Gastroesophageal sphincter (tissue), 4 donors: ENCODE measurements at regions not wholly inside any gene's neighbourhood (a gene's known extent, or its start where the extent isn't known, plus 50 kb on each side); places are given as distances from the start of the nearest gene placed in this dataset.

Source experiments
- ATAC-seq: fragments of 150-250 bp; one replicate; pipeline ENCODE4 v1.9.1; 2016; ENCODE audit warnings: mild to moderate bottlenecking, moderate library complexity
- H3K27ac ChIP-seq, 4 donors: fragments of 200-600 bp; sonication (generic) in 3 of 4; 1 replicate in 3 of 4; 2 replicates in 1 of 4; pipeline ENCODE4 v1.5.1; 2016 to 2019
- H3K27me3 ChIP-seq: fragments of 200-600 bp; sonication (generic); one replicate; pipeline ENCODE4 v1.5.1; 2019
- H3K36me3 ChIP-seq, 2 donors: fragments of 200-600 bp; sonication (generic); one replicate each; pipeline ENCODE4 v1.5.1; 2019; ENCODE audit warnings: control low read depth in 1 of 2
- H3K4me1 ChIP-seq, 3 donors: fragments of 200-600 bp; sonication (generic); 1 replicate in 2 of 3; 2 replicates in 1 of 3; pipeline ENCODE4 v1.5.1; 2016 to 2019; ENCODE audit warnings: control low read depth in 2 of 3
- H3K4me3 ChIP-seq, 2 donors: fragments of 200-600 bp; sonication (generic); one replicate each; pipeline ENCODE4 v1.5.1; 2019; ENCODE audit warnings: mild to moderate bottlenecking in 1 of 2, moderate library complexity in 1 of 2
- H3K9me3 ChIP-seq, 3 donors: fragments of 200-600 bp; sonication (generic); one replicate each; pipeline ENCODE4 v1.5.1; 2017 to 2019; ENCODE audit warnings: control low read depth in 2 of 3
- CTCF ChIP-seq, 4 experiments: fragments of 200-600 bp in 2 of 4; fragments of 450-650 bp in 2 of 4; sonication (generic) in 1 of 4; IDR thresholded peaks; one replicate each; pipeline ENCODE4 v1.5.1; 2017 to 2019; ENCODE audit warnings: antibody characterized with exemption in 4 of 4, mild to moderate bottlenecking in 2 of 4, moderate library complexity in 2 of 4
- EP300 ChIP-seq: sonication (generic); formaldehyde crosslinking; IDR thresholded peaks from one replicate; pipeline ENCODE4 v1.6.1; 2017; ENCODE audit warnings: antibody characterized with exemption, mild to moderate bottlenecking
- POLR2A ChIP-seq, 2 donors: fragments of 450-650 bp; IDR thresholded peaks; one replicate each; pipeline ENCODE4 v1.6.1; 2017; ENCODE audit warnings: antibody characterized with exemption in 2 of 2, mild to moderate bottlenecking in 2 of 2, moderate library complexity in 1 of 2
- POLR2AphosphoS5 ChIP-seq: sonication (generic); formaldehyde crosslinking; IDR thresholded peaks from one replicate; pipeline ENCODE4 v1.6.1; 2017; ENCODE audit warnings: antibody characterized with exemption
- WGBS, 2 donors: methylation state at CpG; one replicate each; pipeline ENCODE4 v1.1.5; 2018; ENCODE audit warnings: low coverage in 1 of 2; 5-methylcytosine and 5-hydroxymethylcytosine counted together

- ATAC-seq, result no peak
- H3K4me1 ChIP-seq, result no peaks in the 10 kb centered on the region
- no peak overlapping the region for H3K4me3 ChIP-seq
- no peaks in the 10 kb centered on the region for H3K36me3 ChIP-seq
- no peaks in the 10 kb centered on the region for H3K9me3 ChIP-seq
- no peak overlapping the region for H3K27ac ChIP-seq
- WGBS, 2 donors, result 84 to 95% methylated on average over 7 to 11 of the region's 11 CpGs
- TF ChIP-seq CTCF (IDR thresholded peaks at IDR 0.05), result no peak
- TF ChIP-seq POLR2AphosphoS5, result no peak
- TF ChIP-seq EP300, result no peak
- no peak for TF ChIP-seq POLR2A (IDR thresholded peaks at IDR 0.05)
- peaks cover 27% of the 10 kb centered on the region for H3K27me3 ChIP-seq
Observed at GRCh38 chr2:3104261-3104660, 273.4 kb downstream of the EIPR1 start.

- ATAC-seq, result no peak
- H3K36me3 ChIP-seq, result no peaks in the 10 kb centered on the region
- H3K4me3 ChIP-seq, result no peak overlapping the region
- TF ChIP-seq EP300, result no peak
- TF ChIP-seq CTCF (IDR thresholded peaks at IDR 0.05), result no peak
- no peaks in the 10 kb centered on the region for H3K9me3 ChIP-seq
- 72% methylated on average over 11 of the region's 11 CpGs; no CpG with 5 or more reads in 1 of the 2 donors for WGBS, 2 donors
- H3K4me1 ChIP-seq, result no peaks in the 10 kb centered on the region
- H3K27ac ChIP-seq, result no peak overlapping the region
- H3K27me3 ChIP-seq, result peaks cover 36% of the 10 kb centered on the region
Observed at GRCh38 chr2:3102922-3103569, 274.6 kb downstream of the EIPR1 start.

- no peak overlapping the region for H3K27ac ChIP-seq
- H3K9me3 ChIP-seq, result no peaks in the 10 kb centered on the region
- no peak overlapping the region for H3K4me3 ChIP-seq
- TF ChIP-seq EP300, result no peak
- TF ChIP-seq POLR2A (IDR thresholded peaks at IDR 0.05), result no peak
- TF ChIP-seq POLR2AphosphoS5, result no peak
- TF ChIP-seq CTCF (IDR thresholded peaks at IDR 0.05), result no peak
- ATAC-seq, result no peak
- WGBS, 2 donors, result 60 to 93% methylated on average over 3 to 6 of the region's 30 CpGs
- H3K27me3 ChIP-seq, result peaks cover 40% of the 10 kb centered on the region
- no peaks in the 10 kb centered on the region for H3K36me3 ChIP-seq
- no peaks in the 10 kb centered on the region for H3K4me1 ChIP-seq
Observed at GRCh38 chr2:3102081-3102921, 275.3 kb downstream of the EIPR1 start.

GRCh38 chr2:3101016-3101942, 276.3 kb downstream of the EIPR1 start:
- 37 to 70% methylated on average over 2 to 6 of the region's 34 CpGs for WGBS, 2 donors
- no peak overlapping the region for H3K4me3 ChIP-seq
- H3K9me3 ChIP-seq, result no peaks in the 10 kb centered on the region
- H3K27me3 ChIP-seq, result peaks cover 40% of the 10 kb centered on the region
- no peaks in the 10 kb centered on the region for H3K36me3 ChIP-seq
- ATAC-seq, result no peak
- H3K27ac ChIP-seq, result no peak overlapping the region
- TF ChIP-seq EP300, result no peak
- TF ChIP-seq POLR2AphosphoS5, result no peak
- H3K4me1 ChIP-seq, result no peaks in the 10 kb centered on the region

- Histone ChIP-seq H3K27me3 (peaks cover 40% of the 10 kb centered on the region), H3K36me3 (no peaks in the 10 kb centered on the region), H3K9me3 (no peaks in the 10 kb centered on the region), H3K27ac (no peak overlapping the region), H3K4me1 (no peaks in the 10 kb centered on the region), H3K4me3 (no peak overlapping the region)
- TF ChIP-seq CTCF (IDR thresholded peaks at IDR 0.05) (no peak), POLR2A (IDR thresholded peaks at IDR 0.05) (no peak), POLR2AphosphoS5 (no peak), EP300 (no peak)
- WGBS, 2 donors, result 70 to 83% methylated on average over 2 to 3 of the region's 8 CpGs
- no peak for ATAC-seq
Observed at GRCh38 chr2:3100386-3100785, 277.2 kb downstream of the EIPR1 start.
